ELF-1 (cell line): ENCODE measurements at regions not wholly inside any gene's neighbourhood (a gene's known extent, or its start where the extent isn't known, plus 50 kb on each side); places are given as distances from the start of the nearest gene placed in this dataset.
"Not testable (repeated sequence)": the region's sequence is repeated elsewhere in the genome, so short reads cannot be mapped to it uniquely, and the experiment has no call there.

Source experiments
- DNase-seq: peaks from one replicate; pipeline ENCODE4 v3.0.0-alpha.2; 2016; ENCODE audit warnings: low read depth, low spot score

- DNase-seq: not testable (repeated sequence)
Measured at GRCh38 chr5:176060472-176061268, 92.6 kb upstream of the THOC3 start.

GRCh38 chr5:176061269-176061622 is 93.1 kb upstream of the THOC3 start:
- not testable (repeated sequence) for DNase-seq

GRCh38 chr5:176061660-176062059 is 93.5 kb upstream of the THOC3 start:
- not testable (repeated sequence) for DNase-seq

GRCh38 chr5:176066262-176066945 is 98.3 kb upstream of the THOC3 start:
- DNase-seq: not testable (repeated sequence)

- not testable (repeated sequence) for DNase-seq
Measured at GRCh38 chr5:176067162-176067561, 99.0 kb upstream of the THOC3 start.

GRCh38 chr5:176067948-176068347 is 99.8 kb upstream of the THOC3 start:
- not testable (repeated sequence) for DNase-seq

GRCh38 chr5:176073996-176074571 is 106.0 kb upstream of the THOC3 start:
- not testable (repeated sequence) for DNase-seq

GRCh38 chr5:176083717-176084116 is 115.6 kb upstream of the THOC3 start:
- DNase-seq: not testable (repeated sequence)

GRCh38 chr5:176103083-176103482 is 135.0 kb upstream of the THOC3 start:
- DNase-seq: not testable (repeated sequence)

- DNase-seq: not testable (repeated sequence)
Measured at GRCh38 chr5:176112888-176113287, 125.3 kb upstream of the SIMC1 start.

GRCh38 chr5:176113673-176114335 is 124.4 kb upstream of the SIMC1 start:
- not testable (repeated sequence) for DNase-seq

GRCh38 chr5:176114825-176115224 is 123.4 kb upstream of the SIMC1 start:
- not testable (repeated sequence) for DNase-seq

GRCh38 chr5:176117699-176118238 is 120.5 kb upstream of the SIMC1 start:
- not testable (repeated sequence) for DNase-seq

- DNase-seq: not testable (repeated sequence)
Measured at GRCh38 chr5:176122361-176122760, 115.9 kb upstream of the SIMC1 start.

GRCh38 chr5:176124120-176124519 is 114.1 kb upstream of the SIMC1 start:
- DNase-seq: not testable (repeated sequence)

GRCh38 chr5:176131771-176132170 is 106.5 kb upstream of the SIMC1 start:
- DNase-seq: no peak

- DNase-seq: no peak
Measured at GRCh38 chr5:176132471-176133288, 105.5 kb upstream of the SIMC1 start.

- peak; percentile 30 for DNase-seq
Measured at GRCh38 chr5:176133289-176133870, 104.8 kb upstream of the SIMC1 start.

GRCh38 chr5:176133877-176134276 is 104.3 kb upstream of the SIMC1 start:
- peak; percentile 10 for DNase-seq

- DNase-seq: no peak
Measured at GRCh38 chr5:176134529-176135223, 103.5 kb upstream of the SIMC1 start.
